ENCODE measurements at regions not wholly inside any gene's neighbourhood (a gene's known extent, or its start where the extent isn't known, plus 50 kb on each side); places are given as distances from the start of the nearest gene placed in this dataset.

DNA sequence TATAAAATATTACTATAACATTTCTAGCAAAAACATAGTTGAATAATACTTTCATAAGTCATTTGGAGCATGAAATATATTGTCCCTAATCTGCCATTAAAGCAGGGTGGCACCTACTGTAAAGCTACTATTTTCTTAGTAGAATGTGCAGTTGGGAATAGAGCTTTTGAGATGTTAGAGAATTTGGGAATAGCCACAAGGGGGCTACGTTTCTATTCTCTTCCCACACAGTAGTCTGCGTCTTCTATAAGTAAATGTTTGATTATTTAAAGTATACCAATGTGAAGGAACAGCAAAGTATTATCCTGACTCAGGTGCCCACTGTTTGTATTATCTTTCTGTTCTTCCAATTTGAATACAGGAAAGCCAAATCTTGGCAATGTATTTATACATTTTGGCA lies 323.2 kb upstream of the GIMD1 start:
- H3K4me3 ChIP-seq (ENCODE audit: control insufficient read depth, low read depth, low read length): no peak overlapping the region
- TF ChIP-seq, protein P1, sequence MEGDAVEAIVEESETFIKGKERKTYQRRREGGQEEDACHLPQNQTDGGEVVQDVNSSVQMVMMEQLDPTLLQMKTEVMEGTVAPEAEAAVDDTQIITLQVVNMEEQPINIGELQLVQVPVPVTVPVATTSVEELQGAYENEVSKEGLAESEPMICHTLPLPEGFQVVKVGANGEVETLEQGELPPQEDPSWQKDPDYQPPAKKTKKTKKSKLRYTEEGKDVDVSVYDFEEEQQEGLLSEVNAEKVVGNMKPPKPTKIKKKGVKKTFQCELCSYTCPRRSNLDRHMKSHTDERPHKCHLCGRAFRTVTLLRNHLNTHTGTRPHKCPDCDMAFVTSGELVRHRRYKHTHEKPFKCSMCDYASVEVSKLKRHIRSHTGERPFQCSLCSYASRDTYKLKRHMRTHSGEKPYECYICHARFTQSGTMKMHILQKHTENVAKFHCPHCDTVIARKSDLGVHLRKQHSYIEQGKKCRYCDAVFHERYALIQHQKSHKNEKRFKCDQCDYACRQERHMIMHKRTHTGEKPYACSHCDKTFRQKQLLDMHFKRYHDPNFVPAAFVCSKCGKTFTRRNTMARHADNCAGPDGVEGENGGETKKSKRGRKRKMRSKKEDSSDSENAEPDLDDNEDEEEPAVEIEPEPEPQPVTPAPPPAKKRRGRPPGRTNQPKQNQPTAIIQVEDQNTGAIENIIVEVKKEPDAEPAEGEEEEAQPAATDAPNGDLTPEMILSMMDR (IDR thresholded peaks at IDR 0.05; ENCODE audit: control insufficient read depth, insufficient read depth, low read depth, low read length, missing control alignments): peak; percentile 27
- no peak for DNase-seq (ENCODE audit: low read depth)

DNA sequence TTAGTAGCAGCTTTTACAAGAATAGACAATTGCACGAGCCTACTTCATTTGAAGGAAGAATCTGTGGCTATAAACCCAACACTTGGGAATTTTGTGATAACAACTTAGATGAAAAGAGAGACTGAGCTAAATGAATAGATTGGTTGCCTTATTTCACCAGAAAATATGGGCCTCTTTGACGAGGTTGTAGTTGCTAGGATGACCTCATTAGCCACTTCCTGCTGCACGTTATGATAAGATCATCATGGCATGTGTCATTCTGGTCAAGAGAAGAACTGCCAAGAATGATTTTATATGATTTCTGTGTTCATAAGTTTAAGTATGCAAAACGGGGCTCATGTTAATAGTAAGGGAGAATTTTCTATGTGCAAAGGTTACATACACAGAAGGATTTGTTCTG lies 321.9 kb upstream of the GIMD1 start:
- TF ChIP-seq, protein P1 (IDR thresholded peaks at IDR 0.05; ENCODE audit: control insufficient read depth, insufficient read depth, low read depth, low read length, missing control alignments): no peak
- no peak overlapping the region for H3K4me3 ChIP-seq (ENCODE audit: control insufficient read depth, low read depth, low read length)
- DNase-seq (ENCODE audit: low read depth): peak; percentile 32

DNA sequence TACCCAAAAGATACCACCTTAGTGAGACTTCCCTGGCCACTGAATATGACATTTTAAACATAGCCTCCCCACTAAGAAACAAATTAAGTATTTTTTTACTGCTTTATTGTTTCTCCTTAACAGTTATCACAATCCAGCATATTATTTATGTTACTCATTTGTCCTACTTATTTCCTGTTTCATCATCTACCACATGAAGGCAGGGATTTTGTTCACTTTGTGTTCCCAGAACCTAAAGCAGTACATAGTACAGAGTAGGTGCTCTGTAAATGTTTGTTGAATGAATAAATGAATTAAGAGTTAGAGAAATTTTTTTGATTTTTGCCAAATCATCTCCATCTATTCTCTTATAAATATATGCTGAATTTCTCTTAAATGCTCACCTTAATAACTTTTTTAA lies 318.4 kb upstream of the GIMD1 start:
- TF ChIP-seq, protein P1 (IDR thresholded peaks at IDR 0.05; ENCODE audit: control insufficient read depth, insufficient read depth, low read depth, low read length, missing control alignments): no peak
- no peak for DNase-seq (ENCODE audit: low read depth)
- H3K4me3 ChIP-seq (ENCODE audit: control insufficient read depth, low read depth, low read length): no peak overlapping the region

DNA sequence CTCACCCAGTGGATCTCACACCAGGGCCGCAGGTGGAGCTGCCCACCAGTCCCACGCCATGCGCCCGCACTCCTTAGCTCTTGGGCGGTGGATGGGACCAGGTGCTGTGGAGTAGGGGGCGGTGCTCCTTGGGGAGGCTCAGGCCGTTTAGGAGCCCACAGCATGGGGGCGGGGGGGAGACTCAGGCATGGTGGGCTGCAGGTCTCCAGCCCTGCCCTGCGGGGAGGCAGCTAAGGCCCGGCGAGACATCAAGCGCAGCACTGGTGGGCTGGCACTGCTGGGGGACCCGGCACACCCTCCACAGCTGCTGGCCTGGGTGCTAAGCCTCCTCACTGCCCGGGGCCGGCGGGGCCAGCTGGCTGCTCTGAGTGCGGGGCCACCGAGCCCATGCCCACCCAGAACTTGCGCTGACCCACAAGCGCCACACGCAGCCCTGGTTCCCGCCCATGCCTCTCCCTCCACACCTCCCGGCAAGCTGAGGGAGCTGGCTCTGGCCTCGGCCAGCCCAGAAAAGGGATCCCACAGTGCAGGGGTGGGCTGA lies 312.9 kb upstream of the GIMD1 start:
- TF ChIP-seq, protein P1 (IDR thresholded peaks at IDR 0.05; ENCODE audit: control insufficient read depth, insufficient read depth, low read depth, low read length, missing control alignments): no peak
- DNase-seq (ENCODE audit: low read depth): no peak
- H3K4me3 ChIP-seq (ENCODE audit: control insufficient read depth, low read depth, low read length): no peak overlapping the region

DNA sequence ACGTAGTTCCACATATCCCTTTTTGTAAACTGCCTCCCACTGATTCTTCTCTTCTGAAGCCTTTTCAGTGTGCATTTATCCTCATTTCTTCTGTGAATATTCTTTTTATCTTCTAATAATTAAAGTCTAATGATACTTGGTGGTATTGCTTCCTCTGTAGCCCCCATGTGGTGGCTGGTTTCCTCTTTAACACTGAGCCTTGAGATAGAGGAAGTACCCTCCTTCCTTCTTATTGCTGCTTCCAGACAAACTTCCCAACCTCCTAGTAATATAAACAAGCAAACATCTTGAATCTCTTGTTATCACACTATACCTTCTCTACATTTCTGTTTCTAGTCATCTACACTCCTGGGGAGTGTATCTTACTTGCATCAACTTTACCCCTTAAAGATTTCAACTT lies 310.5 kb upstream of the GIMD1 start:
- no peak for DNase-seq (ENCODE audit: low read depth)
- TF ChIP-seq, protein P1 (IDR thresholded peaks at IDR 0.05; ENCODE audit: control insufficient read depth, insufficient read depth, low read depth, low read length, missing control alignments): no peak
- no peak overlapping the region for H3K4me3 ChIP-seq (ENCODE audit: control insufficient read depth, low read depth, low read length)

DNA sequence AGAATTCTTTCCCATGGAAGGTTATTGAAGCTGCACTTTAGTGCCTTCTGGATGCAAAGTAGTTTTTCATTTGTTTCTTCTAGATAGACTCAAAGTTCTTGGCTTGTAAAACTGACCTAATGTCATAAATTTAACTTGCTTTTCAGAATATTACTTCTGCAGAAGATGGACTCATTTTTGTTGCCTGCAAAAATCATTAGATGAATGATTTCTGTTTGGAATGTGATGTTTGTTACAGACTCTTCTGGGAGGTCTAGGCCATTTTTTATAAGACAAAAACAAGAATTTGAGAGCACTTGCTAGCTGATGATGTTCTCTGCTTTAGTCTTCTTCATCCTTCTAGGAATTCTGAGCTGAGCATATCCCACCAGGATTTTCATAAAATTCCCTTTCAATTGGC lies 308.6 kb upstream of the GIMD1 start:
- TF ChIP-seq, protein P1 (IDR thresholded peaks at IDR 0.05; ENCODE audit: control insufficient read depth, insufficient read depth, low read depth, low read length, missing control alignments): no peak
- no peak for DNase-seq (ENCODE audit: low read depth)
- no peak overlapping the region for H3K4me3 ChIP-seq (ENCODE audit: control insufficient read depth, low read depth, low read length)
